DND-41 (cell line): ENCODE measurements at regions not wholly inside any gene's neighbourhood (a gene's known extent, or its start where the extent isn't known, plus 50 kb on each side); places are given as distances from the start of the nearest gene placed in this dataset.
"Not testable (repeated sequence)": the region's sequence is repeated elsewhere in the genome, so short reads cannot be mapped to it uniquely, and the experiment has no call there.

ENCODE experiments used
- ATAC-seq: fragments of 200-7000 bp; cut with Tn5 transposase; 3 replicates; pipeline ENCODE4 v1.9.1; 2021; ENCODE audit warnings: low read depth; ENCODE audit not compliant: insufficient read depth
- DNase-seq: peaks from one replicate; pipeline ENCODE4 v3.0.0-alpha.2; 2020
- H2AFZ ChIP-seq: 2 replicates; pipeline ENCODE4 v1.6.0; 2012; ENCODE audit warnings: low read depth, low read length
- H3K27ac ChIP-seq: 2 replicates; pipeline ENCODE4 v1.5.1; 2012; ENCODE audit warnings: low read length, inconsistent platforms
- H3K27me3 ChIP-seq: fragments of 200-600 bp; sonication (generic); 2 replicates; pipeline ENCODE4 v1.6.0; 2012; ENCODE audit warnings: low read length, mild to moderate bottlenecking, inconsistent platforms; ENCODE audit not compliant: insufficient read depth, poor library complexity
- H3K36me3 ChIP-seq: 2 replicates; pipeline ENCODE4 v1.5.1; 2012; ENCODE audit warnings: low read length, inconsistent platforms; ENCODE audit not compliant: insufficient read depth
- H3K4me1 ChIP-seq: 2 replicates; pipeline ENCODE4 v1.5.1; 2012; ENCODE audit warnings: mild to moderate bottlenecking, low read length; ENCODE audit not compliant: insufficient read depth
- H3K4me2 ChIP-seq: 2 replicates; pipeline ENCODE4 v1.6.0; 2012; ENCODE audit warnings: mild to moderate bottlenecking, moderate library complexity, low read length, inconsistent platforms; ENCODE audit not compliant: insufficient read depth
- H3K4me3 ChIP-seq, 2 experiments: fragments of 200-600 bp in 1 of 2; shearing (Covaris generic) in 1 of 2; 2 replicates each; pipeline ENCODE4 v1.5.1; 2012 to 2016; ENCODE audit warnings: inconsistent platforms in 2 of 2, low read length in 2 of 2, mild to moderate bottlenecking in 2 of 2, low read depth in 1 of 2, moderate library complexity in 1 of 2
- H3K79me2 ChIP-seq: 2 replicates; pipeline ENCODE4 v1.6.0; 2012; ENCODE audit warnings: low read length, inconsistent platforms; ENCODE audit not compliant: insufficient read depth
- H3K9ac ChIP-seq: 2 replicates; pipeline ENCODE4 v1.6.0; 2012; ENCODE audit warnings: low read depth, mild to moderate bottlenecking, inconsistent platforms, low read length, moderate library complexity
- H3K9me3 ChIP-seq: 2 replicates; pipeline ENCODE4 v1.5.1; 2012; ENCODE audit warnings: low read length, moderate library complexity, mild to moderate bottlenecking, inconsistent platforms; ENCODE audit not compliant: insufficient read depth, severe bottlenecking
- H4K20me1 ChIP-seq: 2 replicates; pipeline ENCODE4 v1.6.0; 2012; ENCODE audit warnings: low read length; ENCODE audit not compliant: insufficient read depth

DNA sequence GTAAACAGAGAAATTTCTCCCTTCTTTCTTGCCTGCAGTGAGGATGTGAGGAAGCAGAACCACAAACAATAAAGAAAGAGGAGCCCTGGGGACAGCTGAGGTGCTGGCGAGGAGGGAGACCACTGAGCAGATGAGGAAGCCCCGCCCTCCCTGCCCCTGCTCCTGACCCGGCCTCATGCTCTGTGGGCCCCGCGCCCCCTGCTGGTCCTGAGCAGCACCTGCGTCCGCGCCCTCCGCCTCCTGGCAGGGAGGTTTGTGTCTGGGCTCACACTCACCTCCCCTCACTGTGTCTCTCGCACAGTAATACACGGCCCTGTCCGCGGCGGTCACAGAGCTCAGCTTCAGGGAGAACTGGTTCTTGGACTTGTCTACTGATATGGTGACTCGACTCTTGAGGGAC, 104.4 kb downstream of the OR4M2 start:
- DNase-seq, H3K9ac ChIP-seq, H3K9me3 ChIP-seq, H4K20me1 ChIP-seq, H2AFZ ChIP-seq, H3K36me3 ChIP-seq, H3K4me1 ChIP-seq, H3K79me2 ChIP-seq, H3K27me3 ChIP-seq, H3K4me2 ChIP-seq, H3K4me3 ChIP-seq, H3K27ac ChIP-seq: not testable (repeated sequence)
- peak; percentile 75 for ATAC-seq

DNA sequence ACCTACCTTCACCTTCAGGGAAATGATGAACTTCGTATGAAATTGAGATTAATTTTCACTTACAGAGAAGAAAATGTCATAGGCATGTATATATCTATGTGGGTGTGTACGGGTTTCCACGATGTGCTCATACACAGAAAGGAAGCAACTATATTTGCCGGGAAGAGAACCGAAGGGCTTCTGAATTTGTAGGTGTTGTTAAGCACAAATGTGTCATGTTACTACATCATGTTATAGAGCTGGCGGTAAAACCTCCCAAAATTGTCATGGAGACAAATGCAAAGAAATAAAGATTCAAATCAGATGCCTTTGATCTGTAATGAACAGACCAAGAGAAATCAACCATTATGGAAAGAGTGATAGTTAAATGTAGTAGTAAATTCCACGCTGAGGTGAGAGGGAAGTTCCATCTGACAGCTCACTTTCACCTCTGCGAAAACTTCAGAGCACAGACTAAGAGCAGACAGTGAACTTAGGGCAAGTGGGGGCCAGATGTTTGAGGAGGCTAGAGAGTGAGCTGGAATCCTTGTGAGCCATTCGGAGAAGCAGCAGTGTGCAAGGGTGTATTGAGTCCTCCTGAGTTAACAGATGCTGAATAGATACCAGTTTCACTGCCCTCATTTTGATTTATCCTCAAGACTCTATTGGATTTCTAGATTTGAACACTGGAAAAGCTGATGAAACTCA, 106.7 kb downstream of the OR4M2 start:
- H3K9me3 ChIP-seq, H3K79me2 ChIP-seq, DNase-seq, ATAC-seq, H4K20me1 ChIP-seq, H2AFZ ChIP-seq, H3K9ac ChIP-seq, H3K4me2 ChIP-seq, H3K4me1 ChIP-seq, H3K27me3 ChIP-seq, H3K36me3 ChIP-seq, H3K27ac ChIP-seq, H3K4me3 ChIP-seq: not testable (repeated sequence)

DNA sequence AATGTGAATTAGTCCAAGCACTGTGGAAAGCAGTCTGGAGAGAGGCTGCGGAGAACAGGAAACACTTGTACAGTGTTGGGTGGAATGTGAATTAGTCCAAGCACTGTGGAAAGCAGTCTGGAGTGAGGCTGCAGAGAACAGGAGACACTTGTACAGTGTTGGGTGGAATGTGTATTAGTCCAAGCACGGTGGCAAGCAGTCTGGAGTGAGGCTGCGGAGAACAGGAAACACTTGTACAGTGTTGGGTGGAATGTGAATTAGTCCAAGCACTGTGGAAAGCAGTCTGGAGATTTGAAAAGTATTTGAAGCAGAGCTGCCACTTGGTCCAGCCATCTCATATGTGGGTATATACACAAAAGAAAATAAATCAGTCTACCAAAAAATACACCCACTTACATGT, 111.5 kb downstream of the OR4M2 start:
- not testable (repeated sequence) for H3K4me1 ChIP-seq, H3K36me3 ChIP-seq, H3K4me2 ChIP-seq, H3K27me3 ChIP-seq, H4K20me1 ChIP-seq, H3K9ac ChIP-seq, H3K4me3 ChIP-seq, H3K27ac ChIP-seq, H3K9me3 ChIP-seq, ATAC-seq, H2AFZ ChIP-seq, DNase-seq, H3K79me2 ChIP-seq

- H3K27ac ChIP-seq: peak overlapping the region; percentile 66
- peak; percentile 90 for ATAC-seq
- not testable (repeated sequence) for H3K27me3 ChIP-seq, H3K79me2 ChIP-seq, H3K4me3 ChIP-seq, H2AFZ ChIP-seq, DNase-seq, H3K4me1 ChIP-seq, H3K9me3 ChIP-seq, H4K20me1 ChIP-seq, H3K9ac ChIP-seq, H3K36me3 ChIP-seq, H3K4me2 ChIP-seq
These were observed 114.7 kb downstream of the OR4M2 start for GRCh38 chr15:22194739-22195617.

- not testable (repeated sequence) for H3K4me1 ChIP-seq, H3K27me3 ChIP-seq, H3K4me2 ChIP-seq, H4K20me1 ChIP-seq, H3K9me3 ChIP-seq, H2AFZ ChIP-seq, H3K9ac ChIP-seq, H3K79me2 ChIP-seq, H3K36me3 ChIP-seq, DNase-seq, H3K4me3 ChIP-seq, H3K27ac ChIP-seq
- ATAC-seq: peak; percentile 66
These were observed 116.1 kb downstream of the OR4M2 start for GRCh38 chr15:22196423-22196822.

- not testable (repeated sequence) for H3K27ac ChIP-seq, H2AFZ ChIP-seq, H3K9ac ChIP-seq, H3K27me3 ChIP-seq, H3K4me3 ChIP-seq, H4K20me1 ChIP-seq, ATAC-seq, H3K4me2 ChIP-seq, DNase-seq, H3K79me2 ChIP-seq, H3K9me3 ChIP-seq, H3K36me3 ChIP-seq, H3K4me1 ChIP-seq
These were observed 120.1 kb downstream of the OR4M2 start for GRCh38 chr15:22200417-22200816.

DNA sequence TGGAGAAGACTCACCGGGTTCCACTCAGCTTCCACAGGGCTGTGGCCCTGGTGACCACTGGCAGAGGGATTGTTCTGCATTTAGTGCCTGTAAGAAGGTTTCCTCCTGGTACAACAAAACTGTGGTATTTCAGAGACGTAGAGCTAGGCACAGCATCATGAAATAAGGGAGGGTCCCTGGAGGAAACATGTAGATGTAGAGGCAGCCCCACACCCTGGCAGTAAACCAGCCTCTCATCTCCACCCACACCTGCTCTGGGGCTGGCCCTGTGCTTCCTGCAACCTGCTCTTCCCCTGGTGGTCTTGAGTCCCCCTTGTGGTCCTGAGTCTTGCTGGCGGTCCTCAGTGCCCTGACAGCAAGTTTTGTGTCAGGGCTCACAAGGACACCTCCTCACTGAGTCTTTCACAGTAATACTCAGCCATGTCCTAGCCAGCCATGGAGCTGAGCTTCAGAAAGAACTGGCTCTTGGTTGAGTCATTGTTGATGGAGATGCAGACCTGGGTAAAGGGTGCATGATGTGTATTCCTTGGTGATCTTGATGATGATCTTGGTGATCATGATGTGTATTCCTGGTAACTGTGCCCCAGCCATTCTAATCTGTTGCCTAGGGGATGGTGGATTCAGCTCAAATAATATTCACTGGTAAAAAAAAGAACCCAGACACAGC, 121.8 kb downstream of the OR4M2 start:
- not testable (repeated sequence) for H3K27me3 ChIP-seq, H3K4me3 ChIP-seq, H3K9me3 ChIP-seq, H3K4me1 ChIP-seq, H4K20me1 ChIP-seq, H2AFZ ChIP-seq, H3K4me2 ChIP-seq, DNase-seq, H3K9ac ChIP-seq, H3K36me3 ChIP-seq, H3K27ac ChIP-seq, ATAC-seq, H3K79me2 ChIP-seq

- H3K9ac ChIP-seq, H3K79me2 ChIP-seq, H3K4me1 ChIP-seq, H3K9me3 ChIP-seq, H3K4me2 ChIP-seq, H3K36me3 ChIP-seq, DNase-seq, H4K20me1 ChIP-seq, H3K27me3 ChIP-seq, H3K4me3 ChIP-seq, H3K27ac ChIP-seq, H2AFZ ChIP-seq: not testable (repeated sequence)
- peak; percentile 97 for ATAC-seq
These were observed 122.9 kb downstream of the OR4M2 start for GRCh38 chr15:22203208-22203607.
